GM10266 (cell line): ENCODE measurements at regions not wholly inside any gene's neighbourhood (a gene's known extent, or its start where the extent isn't known, plus 50 kb on each side); places are given as distances from the start of the nearest gene placed in this dataset.

ENCODE experiments used
- DNase-seq: peaks from one replicate; pipeline ENCODE4 v3.0.0; 2012; ENCODE audit errors: extremely low spot score
- TF ChIP-seq, protein P1 (sequence below): IDR thresholded peaks from 2 replicates; pipeline ENCODE4 v1.5.1; 2012; ENCODE audit warnings: mild to moderate bottlenecking, low read depth; ENCODE audit not compliant: control insufficient read depth, insufficient read depth; ENCODE audit errors: missing control alignments

DNA sequence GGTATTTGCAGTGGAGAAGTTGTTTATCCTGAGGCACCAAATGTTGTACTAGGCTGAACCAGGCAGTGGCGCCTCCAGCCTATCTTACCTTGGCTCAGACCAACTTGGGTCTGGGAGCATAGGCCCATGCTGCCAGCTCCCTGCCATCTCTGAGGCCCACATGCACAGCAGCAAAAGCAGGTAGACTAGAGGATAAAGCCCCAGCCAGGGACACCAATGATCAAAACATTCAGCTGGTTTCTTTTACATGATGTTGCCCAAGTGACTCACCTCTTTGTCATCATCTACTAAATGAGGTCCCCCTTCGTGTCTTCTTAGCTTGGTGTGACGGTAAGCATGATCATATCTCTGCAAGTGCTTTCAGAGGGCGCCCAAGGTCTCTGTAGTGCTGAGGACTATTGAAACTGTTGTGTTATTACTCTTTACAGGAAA, 112.1 kb upstream of the DRD2 start:
- peak; percentile 19 for DNase-seq

DNA sequence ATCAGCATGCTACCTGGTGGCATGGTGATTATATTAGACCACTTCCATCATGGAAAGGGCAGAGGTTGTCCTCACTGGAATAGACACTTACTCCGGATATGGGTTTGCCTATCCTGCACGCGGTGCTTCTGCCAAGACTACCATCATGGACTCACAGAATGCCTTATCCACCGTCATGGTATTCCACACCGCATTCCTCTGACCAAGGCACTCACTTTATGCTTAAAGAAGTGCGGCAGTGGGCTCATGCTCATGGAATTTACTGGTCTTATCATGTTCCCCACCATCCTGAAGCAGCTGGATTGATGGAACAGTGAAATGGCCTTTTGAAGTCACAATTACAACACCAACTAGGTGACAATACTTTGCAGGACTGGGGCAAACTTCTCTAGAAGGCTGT, 109.2 kb upstream of the DRD2 start:
- DNase-seq, result no peak
- TF ChIP-seq, protein P1, sequence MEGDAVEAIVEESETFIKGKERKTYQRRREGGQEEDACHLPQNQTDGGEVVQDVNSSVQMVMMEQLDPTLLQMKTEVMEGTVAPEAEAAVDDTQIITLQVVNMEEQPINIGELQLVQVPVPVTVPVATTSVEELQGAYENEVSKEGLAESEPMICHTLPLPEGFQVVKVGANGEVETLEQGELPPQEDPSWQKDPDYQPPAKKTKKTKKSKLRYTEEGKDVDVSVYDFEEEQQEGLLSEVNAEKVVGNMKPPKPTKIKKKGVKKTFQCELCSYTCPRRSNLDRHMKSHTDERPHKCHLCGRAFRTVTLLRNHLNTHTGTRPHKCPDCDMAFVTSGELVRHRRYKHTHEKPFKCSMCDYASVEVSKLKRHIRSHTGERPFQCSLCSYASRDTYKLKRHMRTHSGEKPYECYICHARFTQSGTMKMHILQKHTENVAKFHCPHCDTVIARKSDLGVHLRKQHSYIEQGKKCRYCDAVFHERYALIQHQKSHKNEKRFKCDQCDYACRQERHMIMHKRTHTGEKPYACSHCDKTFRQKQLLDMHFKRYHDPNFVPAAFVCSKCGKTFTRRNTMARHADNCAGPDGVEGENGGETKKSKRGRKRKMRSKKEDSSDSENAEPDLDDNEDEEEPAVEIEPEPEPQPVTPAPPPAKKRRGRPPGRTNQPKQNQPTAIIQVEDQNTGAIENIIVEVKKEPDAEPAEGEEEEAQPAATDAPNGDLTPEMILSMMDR, result no peak

More for the DNA sequence above, 112.1 kb upstream of the DRD2 start:
- TF ChIP-seq, protein P1, result no peak

DNA sequence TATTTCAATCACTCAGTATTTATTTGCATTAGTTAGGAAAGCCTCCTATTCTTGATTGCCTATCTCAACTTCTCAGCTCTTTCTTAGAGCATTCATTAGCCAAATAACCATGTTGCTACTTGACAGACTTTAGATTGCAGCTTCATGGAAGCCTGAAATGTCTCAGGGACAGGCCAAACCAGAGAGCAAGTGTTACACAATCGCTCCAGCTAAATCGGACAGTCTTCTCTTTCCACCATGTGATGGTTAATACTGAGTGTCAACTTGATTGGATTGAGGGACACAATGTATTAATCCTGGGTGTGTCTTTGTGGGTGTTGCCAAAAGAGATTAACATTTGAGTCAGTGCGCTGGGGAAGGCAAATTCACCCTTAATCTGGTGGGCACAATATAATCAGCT, 106.5 kb upstream of the DRD2 start:
- DNase-seq, result no peak
- TF ChIP-seq, protein P1, result no peak

DNA sequence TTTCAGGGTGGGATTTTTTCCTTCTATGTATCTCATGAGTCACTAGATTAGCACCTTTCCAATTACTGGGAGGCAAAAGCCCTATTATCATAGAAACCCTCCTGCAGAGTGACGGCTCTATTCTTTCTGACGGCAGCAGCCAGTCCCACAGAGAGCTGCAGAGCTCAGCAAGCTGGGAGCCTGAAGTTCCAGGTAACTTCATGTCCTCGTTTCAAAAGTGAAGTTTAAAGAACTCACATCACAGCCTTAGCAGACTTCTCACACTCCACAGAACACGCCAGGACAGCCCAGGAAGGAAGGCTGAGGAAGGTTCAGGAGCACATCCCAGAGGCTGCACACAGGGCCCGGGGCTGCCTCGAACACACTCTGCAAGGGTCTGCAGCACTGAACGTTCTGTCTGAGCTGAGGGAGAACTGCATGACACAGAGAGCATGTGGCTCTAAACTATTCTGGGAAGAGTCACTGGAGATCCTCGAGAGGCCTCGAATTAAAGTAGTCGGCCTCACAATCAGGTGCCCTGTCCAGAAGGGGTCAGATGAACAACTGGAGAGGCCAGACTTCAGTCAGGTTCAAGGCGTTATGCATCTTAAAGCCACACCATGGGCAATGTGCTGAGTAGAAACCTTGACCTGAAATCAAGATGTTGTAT, 104.2 kb upstream of the DRD2 start:
- DNase-seq, result no peak
- TF ChIP-seq, protein P1, result no peak

DNA sequence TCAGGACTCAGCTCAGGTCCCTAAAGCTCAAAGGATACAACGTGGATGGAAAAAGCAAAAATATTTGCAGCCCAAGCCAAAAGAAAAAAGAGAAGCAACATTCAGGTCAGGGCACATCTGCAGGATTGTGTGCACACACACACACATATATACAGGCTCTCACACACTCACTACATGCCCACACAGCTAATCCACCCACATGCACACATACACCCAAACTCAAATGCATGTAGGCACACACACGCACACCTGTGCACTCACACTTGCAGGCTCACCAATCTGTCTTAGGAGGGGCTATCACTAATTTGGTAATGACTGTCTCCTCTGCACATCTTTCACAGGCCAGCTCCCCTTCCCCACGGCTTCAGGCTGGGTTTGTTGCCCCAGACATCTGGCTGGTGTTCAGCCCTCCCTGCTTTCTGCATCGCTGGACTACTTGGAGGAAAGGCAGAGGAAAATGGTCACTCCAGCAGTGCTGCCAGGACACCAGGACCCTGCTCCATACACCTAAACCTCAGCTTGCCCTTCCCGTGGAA, 103.6 kb upstream of the DRD2 start:
- DNase-seq, result no peak
- TF ChIP-seq, protein P1, result no peak

DNA sequence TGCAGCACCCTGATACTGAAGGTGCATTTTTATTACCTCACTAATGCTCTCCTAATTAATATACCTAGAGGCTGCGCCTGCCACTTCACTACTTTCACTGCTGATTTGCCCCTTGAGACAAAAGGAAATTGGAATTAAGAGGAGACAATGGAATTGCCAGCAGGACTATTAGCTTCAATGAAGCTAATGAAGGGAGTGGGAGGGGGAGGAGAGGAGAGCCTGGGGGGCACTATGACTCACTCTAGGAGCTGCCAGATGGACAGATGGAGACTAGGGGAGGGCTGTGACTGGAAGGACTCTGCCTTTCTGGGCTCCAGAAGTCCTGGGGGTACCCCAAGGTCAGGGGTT, 102.8 kb upstream of the DRD2 start:
- TF ChIP-seq, protein P1, result no peak

DNA sequence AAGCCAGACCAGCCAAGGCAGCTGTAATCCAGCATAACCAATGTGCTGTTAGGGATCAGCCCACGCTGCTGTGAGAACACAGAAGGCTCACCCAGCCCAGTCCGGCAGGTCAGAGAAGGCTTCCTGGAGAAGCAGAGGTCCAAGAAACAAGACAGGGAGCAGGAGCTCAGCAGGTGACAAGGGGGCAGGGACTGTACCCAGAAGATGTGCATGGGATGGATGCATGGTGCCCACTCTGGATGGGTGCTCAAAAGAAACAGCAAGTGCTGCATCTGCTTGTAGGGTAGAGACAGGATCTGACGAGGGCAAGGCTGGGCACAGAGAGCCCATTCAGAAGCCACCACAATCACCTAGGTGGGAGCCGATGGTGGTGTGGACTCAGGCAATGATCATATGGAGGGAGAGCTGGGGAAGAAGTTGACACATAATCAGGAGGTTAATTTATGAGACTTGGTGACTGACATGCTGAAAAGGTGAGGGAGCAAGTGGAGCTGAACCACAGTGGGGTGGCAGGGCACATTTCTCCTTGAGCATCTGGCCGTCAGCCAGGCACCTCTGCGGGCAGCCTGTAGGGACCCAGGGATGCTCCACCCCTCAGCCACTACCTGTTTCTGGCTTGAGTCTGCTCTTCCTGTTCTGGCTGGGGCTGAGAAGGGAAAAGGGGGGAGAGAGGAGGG, 102.3 kb upstream of the DRD2 start:
- DNase-seq, result no peak
- TF ChIP-seq, protein P1, result no peak

More for the DNA sequence above, 102.8 kb upstream of the DRD2 start:
- no peak for DNase-seq
